ENCODE measurements at regions not wholly inside any gene's neighbourhood (a gene's known extent, or its start where the extent isn't known, plus 50 kb on each side); places are given as distances from the start of the nearest gene placed in this dataset.
A peak's percentile ranks its signal among the peaks of the same experiment; 100 is the strongest.

DNA sequence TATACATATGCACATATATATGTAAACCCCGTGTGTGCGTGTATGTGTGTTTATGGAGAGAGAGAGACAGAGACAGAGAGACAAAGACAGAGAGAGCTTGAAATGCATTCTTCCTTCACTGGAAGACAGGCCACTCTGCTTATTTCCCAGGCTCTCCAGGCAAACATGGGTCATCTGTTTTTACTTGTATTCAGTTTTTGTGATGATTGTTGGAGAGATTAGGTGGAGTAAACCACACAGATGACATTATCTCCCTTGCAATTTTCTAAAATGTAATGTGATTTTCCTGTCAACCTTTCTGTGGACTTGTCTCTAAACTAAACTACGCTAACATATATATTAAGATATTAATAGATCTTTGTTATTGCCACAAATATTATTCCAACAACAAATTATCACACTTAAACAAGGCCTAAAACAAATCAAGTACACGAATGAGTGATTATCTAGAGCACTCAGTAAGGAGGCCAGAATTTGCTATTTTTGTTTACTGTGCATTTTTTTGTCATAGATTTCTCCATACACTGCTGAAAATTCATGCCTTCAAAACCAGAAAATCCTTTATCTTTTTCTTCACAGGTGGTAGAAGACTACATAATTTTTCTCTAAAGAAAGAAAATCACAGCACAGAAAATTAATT, 251.8 kb upstream of the SLIT2 start:
- TF ChIP-seq, protein P1, sequence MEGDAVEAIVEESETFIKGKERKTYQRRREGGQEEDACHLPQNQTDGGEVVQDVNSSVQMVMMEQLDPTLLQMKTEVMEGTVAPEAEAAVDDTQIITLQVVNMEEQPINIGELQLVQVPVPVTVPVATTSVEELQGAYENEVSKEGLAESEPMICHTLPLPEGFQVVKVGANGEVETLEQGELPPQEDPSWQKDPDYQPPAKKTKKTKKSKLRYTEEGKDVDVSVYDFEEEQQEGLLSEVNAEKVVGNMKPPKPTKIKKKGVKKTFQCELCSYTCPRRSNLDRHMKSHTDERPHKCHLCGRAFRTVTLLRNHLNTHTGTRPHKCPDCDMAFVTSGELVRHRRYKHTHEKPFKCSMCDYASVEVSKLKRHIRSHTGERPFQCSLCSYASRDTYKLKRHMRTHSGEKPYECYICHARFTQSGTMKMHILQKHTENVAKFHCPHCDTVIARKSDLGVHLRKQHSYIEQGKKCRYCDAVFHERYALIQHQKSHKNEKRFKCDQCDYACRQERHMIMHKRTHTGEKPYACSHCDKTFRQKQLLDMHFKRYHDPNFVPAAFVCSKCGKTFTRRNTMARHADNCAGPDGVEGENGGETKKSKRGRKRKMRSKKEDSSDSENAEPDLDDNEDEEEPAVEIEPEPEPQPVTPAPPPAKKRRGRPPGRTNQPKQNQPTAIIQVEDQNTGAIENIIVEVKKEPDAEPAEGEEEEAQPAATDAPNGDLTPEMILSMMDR (IDR thresholded peaks at IDR 0.05; ENCODE audit: unreplicated experiment), result no peak
- peaks cover 9% of the 10 kb centered on the region for H3K4me1 Mint-ChIP-seq
- no peak for DNase-seq (ENCODE audit: low spot score in 2 of 2, unreplicated experiment in 2 of 2)
- H3K4me3 Mint-ChIP-seq, result no peak overlapping the region
- no peaks in the 10 kb centered on the region for H3K36me3 Mint-ChIP-seq
- no peaks in the 10 kb centered on the region for H3K27me3 Mint-ChIP-seq (ENCODE audit: low read depth)
- H3K9me3 Mint-ChIP-seq, result peaks cover 8% of the 10 kb centered on the region
- no peak overlapping the region for H3K27ac Mint-ChIP-seq

DNA sequence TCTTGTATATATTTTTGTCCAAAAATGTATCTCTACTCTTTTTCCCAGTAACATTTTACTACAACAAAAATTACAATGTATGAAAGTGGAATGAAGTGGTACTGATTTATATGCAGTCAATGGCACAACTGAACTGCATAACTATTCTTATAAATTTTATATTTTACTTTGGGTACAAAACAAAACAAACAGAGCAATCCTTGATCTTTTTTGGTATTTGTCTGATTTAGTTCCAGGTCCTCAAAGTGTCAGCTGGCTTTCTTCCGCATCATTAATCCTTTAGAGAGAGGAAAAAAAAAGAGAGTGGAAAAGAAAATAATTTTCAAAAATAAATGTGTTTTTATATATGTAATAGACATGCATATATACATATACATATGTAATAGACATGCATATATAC, 252.4 kb upstream of the SLIT2 start:
- H3K36me3 Mint-ChIP-seq, result no peaks in the 10 kb centered on the region
- H3K4me1 Mint-ChIP-seq, result peaks cover 9% of the 10 kb centered on the region
- H3K27ac Mint-ChIP-seq, result no peak overlapping the region
- peaks cover 8% of the 10 kb centered on the region for H3K9me3 Mint-ChIP-seq
- no peak overlapping the region for H3K4me3 Mint-ChIP-seq
- no peaks in the 10 kb centered on the region for H3K27me3 Mint-ChIP-seq (ENCODE audit: low read depth)
- TF ChIP-seq, protein P1 (IDR thresholded peaks at IDR 0.05; ENCODE audit: unreplicated experiment), result no peak
- no peak for DNase-seq (ENCODE audit: low spot score in 2 of 2, unreplicated experiment in 2 of 2)

DNA sequence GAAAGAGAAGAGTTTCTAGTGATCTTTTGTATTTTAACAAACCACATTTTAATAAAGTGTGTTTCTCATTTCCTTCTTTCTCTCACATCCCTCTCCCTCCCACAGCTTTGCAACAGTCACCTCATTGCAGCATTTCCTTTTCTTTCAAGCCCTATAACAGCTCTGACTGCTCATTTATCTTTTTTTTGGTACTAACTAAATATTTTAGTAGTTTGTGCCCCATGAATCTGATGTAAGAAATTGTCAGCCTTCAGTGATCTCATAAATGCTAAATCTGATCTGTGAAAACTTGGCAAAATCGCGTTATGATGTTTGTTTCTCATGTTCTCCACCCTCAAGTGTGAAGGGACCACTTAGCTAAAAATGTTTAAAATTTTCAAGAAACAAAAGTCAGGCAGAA, 258.5 kb upstream of the SLIT2 start:
- no peaks in the 10 kb centered on the region for H3K27me3 Mint-ChIP-seq (ENCODE audit: low read depth)
- peak overlapping the region; percentile 17 for H3K27ac Mint-ChIP-seq
- H3K4me3 Mint-ChIP-seq, result no peak overlapping the region
- H3K4me1 Mint-ChIP-seq, result peaks cover 22% of the 10 kb centered on the region
- TF ChIP-seq, protein P1 (IDR thresholded peaks at IDR 0.05; ENCODE audit: unreplicated experiment), result no peak
- H3K9me3 Mint-ChIP-seq, result no peaks in the 10 kb centered on the region
- no peak for DNase-seq (ENCODE audit: low spot score in 2 of 2, unreplicated experiment in 2 of 2)
- H3K36me3 Mint-ChIP-seq, result no peaks in the 10 kb centered on the region

DNA sequence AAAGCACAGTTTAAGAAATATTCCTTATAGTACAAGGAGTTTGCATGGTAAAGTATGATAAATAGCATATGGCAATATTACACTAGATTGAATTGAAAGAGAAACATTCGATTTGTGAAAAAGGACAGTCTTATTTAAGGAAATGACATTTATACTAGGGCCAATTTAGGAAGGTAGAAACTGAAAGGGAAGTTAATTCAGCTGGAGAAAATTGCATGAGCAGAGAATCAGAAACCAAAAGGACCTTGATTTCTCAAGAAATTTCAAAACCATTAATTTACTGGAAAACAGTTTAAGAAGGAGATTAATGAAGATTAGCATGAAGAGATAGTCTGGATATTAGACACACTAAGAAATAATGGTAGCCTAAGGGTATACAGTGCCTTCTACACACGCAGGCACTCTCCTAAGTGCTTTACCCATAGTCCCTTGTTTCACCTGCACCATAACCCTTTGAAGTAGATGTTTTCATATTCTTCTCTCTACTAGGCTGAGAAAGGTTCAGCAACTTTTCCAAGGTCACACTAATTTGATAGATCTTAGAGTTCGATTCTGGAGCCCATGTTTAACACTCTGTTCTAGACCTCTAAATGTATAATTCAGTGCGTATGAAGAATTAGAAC, 259.1 kb upstream of the SLIT2 start:
- TF ChIP-seq, protein P1 (IDR thresholded peaks at IDR 0.05; ENCODE audit: unreplicated experiment), result no peak
- Mint-ChIP-seq H3K4me1 (peaks cover 28% of the 10 kb centered on the region), H3K4me3 (no peak overlapping the region), H3K9me3 (no peaks in the 10 kb centered on the region), H3K36me3 (no peaks in the 10 kb centered on the region), H3K27ac (peak overlapping the region; percentile 17), H3K27me3 (ENCODE audit: low read depth) (no peaks in the 10 kb centered on the region)
- no peak for DNase-seq (ENCODE audit: low spot score in 2 of 2, unreplicated experiment in 2 of 2)

DNA sequence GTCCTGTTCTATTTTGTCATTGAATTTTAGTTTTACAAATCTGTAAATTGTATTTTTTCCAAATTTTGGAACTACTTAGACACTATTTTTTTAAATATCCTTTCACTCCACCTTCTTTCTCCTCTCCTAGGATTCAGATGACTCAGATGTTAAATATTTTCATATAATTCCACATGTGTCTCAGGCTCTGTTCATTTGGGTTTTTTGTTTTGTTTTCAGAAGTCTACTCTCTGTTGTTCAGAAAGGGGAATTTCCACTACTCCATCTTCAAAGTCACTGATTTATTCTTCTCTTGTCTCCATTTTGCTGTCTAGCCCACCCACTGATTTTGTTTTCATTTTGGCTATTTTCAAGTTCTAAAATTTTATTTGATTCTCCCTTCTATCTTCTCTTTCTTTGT, 264.0 kb upstream of the SLIT2 start:
- H3K27me3 Mint-ChIP-seq (ENCODE audit: low read depth), result no peaks in the 10 kb centered on the region
- peak overlapping the region; percentile 35 for H3K27ac Mint-ChIP-seq
- H3K9me3 Mint-ChIP-seq, result peaks cover 16% of the 10 kb centered on the region
- H3K36me3 Mint-ChIP-seq, result no peaks in the 10 kb centered on the region
- H3K4me1 Mint-ChIP-seq, result peaks cover 22% of the 10 kb centered on the region
- TF ChIP-seq, protein P1 (IDR thresholded peaks at IDR 0.05; ENCODE audit: unreplicated experiment), result no peak
- H3K4me3 Mint-ChIP-seq, result no peak overlapping the region
- no peak for DNase-seq (ENCODE audit: low spot score in 2 of 2, unreplicated experiment in 2 of 2)
